ELR (cell line): ENCODE measurements at regions not wholly inside any gene's neighbourhood (a gene's known extent, or its start where the extent isn't known, plus 50 kb on each side); places are given as distances from the start of the nearest gene placed in this dataset.
A peak's percentile ranks its signal among the peaks of the same experiment; 100 is the strongest.

Experiments
- DNase-seq: peaks from one replicate; pipeline ENCODE4 v3.0.0-alpha.2; 2015; ENCODE audit warnings: low read depth

DNA sequence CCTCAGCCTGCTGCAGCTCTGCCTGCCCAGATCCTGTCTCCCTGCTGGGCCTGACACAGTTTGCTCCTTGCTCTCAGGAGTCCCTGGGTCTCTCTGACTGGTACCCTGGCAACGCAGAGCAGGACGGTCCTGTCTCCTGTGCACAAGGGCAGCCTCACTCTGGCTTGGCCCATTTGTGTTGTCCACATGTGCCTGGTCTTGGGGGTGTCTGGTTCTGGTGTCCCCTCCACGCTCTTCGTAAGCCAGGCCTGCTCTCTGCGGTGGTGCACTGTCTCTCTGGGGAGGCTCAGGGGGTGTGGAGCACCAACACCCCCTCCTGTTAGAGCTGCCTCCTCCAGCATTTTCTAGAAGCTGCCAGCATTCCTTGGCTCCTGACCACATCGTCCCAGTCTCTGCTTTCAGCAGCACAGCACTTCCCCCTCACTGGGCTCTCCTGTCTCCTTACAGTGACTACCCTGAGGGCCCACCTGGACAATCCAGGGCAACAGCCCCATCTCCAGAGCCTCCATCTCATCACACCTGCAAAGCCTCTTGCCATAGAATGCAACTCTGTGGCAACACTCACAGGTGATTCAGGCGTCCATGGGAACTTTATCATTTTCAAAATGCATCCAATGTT lies 235.6 kb upstream of the HS6ST1 start:
- no peak for DNase-seq

- DNase-seq: no peak
Measured at GRCh38 chr2:128555433-128555832, 236.8 kb upstream of the HS6ST1 start.

GRCh38 chr2:128556089-128556488 lies 237.4 kb upstream of the HS6ST1 start:
- no peak for DNase-seq

- DNase-seq: no peak
Measured at GRCh38 chr2:128556633-128557032, 238.0 kb upstream of the HS6ST1 start.

DNA sequence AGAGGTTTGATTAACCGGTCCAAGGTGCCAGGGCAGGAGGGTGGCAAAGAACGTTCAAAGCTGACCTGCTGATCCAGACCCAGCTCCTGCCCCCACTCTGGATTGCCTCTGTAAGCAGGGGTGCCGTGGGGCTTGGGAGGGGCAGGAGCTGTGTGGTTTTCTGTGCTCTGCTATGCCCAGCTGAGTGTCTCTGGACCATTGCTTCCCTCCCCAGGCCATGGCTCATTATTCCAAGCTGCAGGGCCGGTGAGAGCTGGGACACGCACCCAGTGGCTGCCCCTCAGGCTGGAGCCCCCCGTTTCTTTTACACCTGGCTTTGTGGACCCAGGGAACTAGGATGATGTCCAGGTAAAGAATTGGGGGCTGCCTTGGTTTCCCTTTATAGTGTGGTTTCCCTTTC lies 238.4 kb upstream of the HS6ST1 start:
- no peak for DNase-seq

DNA sequence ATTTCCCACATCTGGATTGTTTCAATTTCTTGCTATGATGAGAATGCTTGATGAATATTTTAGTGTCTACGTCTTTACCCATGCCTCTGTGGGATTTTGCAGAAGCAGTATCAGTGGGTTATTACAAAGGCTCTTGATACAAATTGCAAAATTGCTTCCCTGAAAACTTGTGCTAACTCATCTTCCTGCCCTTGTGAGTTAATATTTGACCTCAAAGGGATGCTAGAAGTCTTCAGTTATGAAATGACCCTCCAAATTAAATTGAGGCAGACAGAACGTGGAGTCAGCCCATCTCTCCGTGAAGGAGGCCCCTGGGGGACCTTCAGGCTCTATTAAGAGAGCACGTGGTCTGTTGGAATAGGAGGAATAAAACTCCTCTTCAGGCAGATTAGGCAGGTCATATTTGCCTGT lies 239.2 kb upstream of the HS6ST1 start:
- no peak for DNase-seq

- DNase-seq: no peak
Measured at GRCh38 chr2:128558441-128558840, 239.8 kb upstream of the HS6ST1 start.

GRCh38 chr2:128558895-128559532 lies 240.3 kb upstream of the HS6ST1 start:
- no peak for DNase-seq

DNA sequence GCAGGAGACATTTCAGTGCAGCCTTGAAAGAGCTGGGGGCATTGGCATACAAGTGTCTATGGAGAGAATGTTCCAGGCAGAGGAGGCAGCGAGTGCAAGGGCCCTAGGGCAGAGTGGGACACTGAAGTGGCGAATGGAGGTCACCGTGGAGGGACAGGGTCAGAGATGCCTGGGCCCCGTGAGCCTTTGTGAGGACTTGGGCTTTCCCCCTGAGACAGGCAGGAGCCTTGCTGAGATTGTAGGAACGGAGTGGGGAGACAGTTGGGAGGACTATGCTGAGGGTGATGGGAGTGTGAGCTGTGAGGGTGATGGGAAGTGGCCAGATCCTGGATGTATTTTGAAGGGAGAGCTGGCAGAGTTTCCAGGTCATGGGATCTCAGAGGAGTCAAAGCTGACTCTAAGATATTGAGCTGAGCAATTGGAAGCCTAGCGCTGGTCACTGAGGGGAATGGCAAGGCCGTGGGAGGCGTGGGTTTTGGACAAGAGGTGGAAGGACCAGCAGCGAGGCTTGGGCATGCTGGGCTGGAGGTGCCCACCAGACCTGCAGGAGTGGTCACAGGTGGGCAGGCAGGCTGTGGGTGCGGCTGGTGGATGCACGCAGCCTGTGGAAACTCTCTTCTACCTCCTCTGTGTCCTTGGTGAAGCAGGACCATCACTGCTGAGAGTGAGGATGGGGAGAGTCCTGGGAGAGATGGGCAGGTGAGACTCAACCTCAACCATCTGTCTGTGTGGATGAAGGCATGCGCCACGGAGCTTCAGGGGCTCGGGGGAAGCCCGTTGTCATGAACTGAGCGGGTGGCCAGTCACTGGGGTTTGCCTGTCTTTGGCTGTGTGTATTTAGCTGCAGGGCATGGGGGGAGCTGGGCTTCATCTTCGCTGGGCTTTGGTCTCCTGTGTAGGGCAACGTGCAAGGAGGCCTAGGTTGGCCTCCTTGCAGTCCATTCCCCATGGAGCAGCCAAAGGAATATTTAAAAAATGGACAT lies 241.2 kb upstream of the HS6ST1 start:
- DNase-seq: no peak

- no peak for DNase-seq
Measured at GRCh38 chr2:128560718-128561117, 242.1 kb upstream of the HS6ST1 start.

DNA sequence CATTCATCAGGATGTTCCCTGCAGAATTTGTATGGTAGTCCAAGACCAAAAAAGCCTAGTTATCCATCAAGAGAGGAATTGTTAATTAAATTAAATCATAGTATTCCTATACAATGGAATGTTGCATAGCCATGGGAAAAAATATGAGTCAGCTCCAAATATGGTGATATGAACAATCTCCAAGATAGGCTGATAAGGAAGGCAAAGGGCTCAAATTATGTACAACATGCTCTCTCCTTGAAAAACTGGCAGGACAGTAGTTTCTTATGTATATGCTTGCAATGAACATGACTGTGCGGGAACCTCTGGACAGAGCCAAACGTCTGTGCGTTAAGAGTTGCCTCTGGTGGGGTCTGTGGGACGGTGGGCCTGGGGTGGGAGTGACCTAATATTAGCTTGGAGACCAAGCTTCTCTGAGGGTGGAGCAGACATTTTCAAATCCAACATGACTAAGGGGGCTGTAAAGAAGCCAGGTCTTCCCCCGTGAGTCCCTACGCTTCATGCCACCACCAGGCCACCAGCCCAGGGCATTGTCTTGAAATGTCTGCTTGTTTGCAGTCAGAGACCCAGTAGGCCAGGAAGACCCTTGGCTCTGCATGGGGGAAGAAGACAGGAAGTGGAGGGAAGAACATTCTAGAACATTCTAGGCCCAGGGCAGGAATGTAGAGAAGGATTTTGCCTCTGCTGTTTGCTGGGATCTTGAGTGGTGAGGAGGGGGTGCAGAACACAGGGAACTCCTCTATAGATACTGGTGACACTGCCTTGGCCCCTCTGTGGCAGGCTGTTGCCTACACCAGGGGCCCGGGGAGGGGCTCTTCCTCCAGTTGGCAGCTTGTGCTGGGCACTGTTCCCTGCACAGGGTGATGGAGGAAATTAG lies 244.0 kb upstream of the HS6ST1 start:
- DNase-seq: peak; percentile 7

GRCh38 chr2:128563348-128563687 lies 244.7 kb upstream of the HS6ST1 start:
- DNase-seq: peak; percentile 25

DNA sequence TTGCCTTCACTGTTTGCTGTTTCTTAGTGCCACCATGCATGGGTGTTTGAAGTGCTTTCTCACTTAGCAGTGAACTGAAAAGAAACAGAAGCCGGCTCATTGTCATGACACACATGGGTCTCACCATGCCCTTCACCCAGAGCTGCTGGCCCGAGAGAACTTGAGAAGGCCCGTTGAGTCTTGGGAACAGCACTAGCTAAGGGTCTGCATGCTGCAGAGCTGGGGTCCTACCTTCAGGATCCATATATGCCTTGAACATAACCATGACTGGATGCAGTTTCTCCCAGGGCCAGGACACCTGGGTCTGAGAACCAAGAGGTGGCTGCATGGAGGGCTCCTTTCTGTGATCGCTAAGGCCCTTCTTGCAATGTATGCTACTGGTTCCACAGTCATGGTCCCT lies 245.5 kb upstream of the HS6ST1 start:
- DNase-seq: no peak

GRCh38 chr2:128564551-128564950 lies 245.9 kb upstream of the HS6ST1 start:
- no peak for DNase-seq

GRCh38 chr2:128565441-128565840 lies 246.8 kb upstream of the HS6ST1 start:
- no peak for DNase-seq

DNA sequence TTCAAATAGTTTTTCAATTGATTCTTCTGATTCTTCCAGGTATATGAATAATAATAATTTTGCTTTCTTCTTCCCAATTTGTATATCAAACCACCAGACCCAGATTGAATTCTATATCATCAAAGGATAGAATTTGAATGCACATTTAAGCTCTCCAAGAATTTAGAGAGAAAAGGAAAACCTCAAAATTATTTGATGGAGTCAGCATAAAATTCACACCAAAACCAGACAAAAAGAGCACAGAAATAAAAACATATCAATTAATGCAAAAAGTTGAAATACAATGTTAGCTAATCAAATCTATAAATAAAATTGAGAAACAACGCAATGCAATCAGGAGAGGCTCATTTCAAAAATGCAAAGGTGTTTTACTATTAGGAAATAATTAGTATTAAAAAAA lies 248.0 kb upstream of the HS6ST1 start:
- DNase-seq: no peak

- no peak for DNase-seq
Measured at GRCh38 chr2:128568106-128568505, 249.4 kb upstream of the HS6ST1 start.

- DNase-seq: no peak
Measured at GRCh38 chr2:128573116-128573515, 254.4 kb upstream of the HS6ST1 start.

DNA sequence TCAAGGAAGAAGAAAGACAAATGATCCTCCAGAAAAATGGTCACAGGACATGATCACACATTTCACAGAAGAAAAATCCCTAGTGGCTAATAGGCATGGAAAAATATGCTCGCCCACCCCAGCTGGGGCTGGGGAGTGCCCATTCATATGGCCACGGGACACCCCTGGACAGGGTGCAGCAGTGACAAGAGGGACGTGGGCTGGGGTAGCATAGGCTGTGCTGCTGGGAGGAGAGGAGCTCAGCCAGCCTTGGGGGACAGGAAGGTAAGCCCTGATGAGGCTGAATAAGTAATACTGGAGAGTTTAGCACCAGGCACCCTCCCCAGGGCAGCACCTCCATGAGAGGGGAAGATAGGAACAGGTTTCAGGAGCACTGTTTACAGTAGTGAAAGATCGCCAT lies 254.9 kb upstream of the HS6ST1 start:
- DNase-seq: no peak

DNA sequence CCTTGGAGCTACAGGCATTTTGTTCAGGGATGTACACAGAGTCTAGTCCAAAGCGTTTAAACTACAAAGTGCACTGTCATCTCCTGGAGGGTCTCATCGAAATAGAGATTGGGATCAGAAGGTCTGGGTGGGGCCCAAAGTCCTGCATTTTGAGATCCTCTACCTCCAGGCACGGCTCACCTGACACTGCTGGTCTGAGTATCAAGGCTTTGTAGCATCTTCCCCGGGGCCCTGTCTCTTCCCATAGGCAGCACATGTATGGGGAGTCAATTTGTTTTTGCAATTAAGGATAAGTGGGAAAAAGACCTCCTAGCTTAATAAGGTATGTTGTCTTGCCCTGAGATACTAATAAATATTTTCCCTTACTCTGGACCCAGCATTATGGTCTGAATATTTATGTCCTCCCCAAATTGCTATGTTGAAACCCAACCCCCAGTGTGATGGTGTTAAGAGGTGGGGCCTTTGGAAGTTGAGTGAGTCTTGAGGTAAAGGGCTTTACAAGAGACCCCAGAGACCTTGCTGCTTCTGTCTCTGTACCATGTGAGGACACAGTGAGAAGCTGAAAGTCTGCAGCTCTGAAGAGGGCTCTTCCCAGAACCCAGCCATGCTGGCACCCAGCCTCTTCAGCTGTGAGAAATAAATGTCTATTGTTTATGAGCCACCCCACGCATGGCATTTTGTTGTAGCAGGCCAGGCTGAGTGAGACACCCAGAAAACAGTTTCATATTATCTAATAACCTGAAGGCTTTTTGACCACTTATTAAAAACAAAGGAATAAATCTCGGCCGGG lies 258.7 kb upstream of the HS6ST1 start:
- no peak for DNase-seq
